ENCODE measurements at regions not wholly inside any gene's neighbourhood (a gene's known extent, or its start where the extent isn't known, plus 50 kb on each side); places are given as distances from the start of the nearest gene placed in this dataset.

DNA sequence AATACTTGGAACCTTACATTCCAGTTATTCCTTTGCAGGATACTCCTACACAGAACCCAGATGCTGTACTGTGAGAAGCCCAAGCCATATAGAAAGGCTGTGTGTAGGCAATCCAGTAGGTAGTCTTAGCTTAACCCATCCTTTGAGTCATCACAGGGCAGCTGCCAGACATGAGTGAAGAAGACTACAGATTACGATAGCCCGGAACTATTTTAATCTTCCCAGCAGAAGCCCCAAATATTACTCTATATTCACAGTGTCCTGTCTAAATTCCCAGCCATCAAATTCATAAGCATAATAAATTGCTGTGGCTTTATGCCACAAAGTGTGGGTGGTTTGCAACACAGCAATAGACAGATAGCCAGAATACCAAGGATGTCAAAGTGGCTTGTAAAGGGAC, 474.1 kb upstream of the STEAP1 start:
- TF ChIP-seq, protein P1, sequence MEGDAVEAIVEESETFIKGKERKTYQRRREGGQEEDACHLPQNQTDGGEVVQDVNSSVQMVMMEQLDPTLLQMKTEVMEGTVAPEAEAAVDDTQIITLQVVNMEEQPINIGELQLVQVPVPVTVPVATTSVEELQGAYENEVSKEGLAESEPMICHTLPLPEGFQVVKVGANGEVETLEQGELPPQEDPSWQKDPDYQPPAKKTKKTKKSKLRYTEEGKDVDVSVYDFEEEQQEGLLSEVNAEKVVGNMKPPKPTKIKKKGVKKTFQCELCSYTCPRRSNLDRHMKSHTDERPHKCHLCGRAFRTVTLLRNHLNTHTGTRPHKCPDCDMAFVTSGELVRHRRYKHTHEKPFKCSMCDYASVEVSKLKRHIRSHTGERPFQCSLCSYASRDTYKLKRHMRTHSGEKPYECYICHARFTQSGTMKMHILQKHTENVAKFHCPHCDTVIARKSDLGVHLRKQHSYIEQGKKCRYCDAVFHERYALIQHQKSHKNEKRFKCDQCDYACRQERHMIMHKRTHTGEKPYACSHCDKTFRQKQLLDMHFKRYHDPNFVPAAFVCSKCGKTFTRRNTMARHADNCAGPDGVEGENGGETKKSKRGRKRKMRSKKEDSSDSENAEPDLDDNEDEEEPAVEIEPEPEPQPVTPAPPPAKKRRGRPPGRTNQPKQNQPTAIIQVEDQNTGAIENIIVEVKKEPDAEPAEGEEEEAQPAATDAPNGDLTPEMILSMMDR (IDR thresholded peaks at IDR 0.05; ENCODE audit: insufficient read depth, low read length): no peak
- TF ChIP-seq, protein P2, sequence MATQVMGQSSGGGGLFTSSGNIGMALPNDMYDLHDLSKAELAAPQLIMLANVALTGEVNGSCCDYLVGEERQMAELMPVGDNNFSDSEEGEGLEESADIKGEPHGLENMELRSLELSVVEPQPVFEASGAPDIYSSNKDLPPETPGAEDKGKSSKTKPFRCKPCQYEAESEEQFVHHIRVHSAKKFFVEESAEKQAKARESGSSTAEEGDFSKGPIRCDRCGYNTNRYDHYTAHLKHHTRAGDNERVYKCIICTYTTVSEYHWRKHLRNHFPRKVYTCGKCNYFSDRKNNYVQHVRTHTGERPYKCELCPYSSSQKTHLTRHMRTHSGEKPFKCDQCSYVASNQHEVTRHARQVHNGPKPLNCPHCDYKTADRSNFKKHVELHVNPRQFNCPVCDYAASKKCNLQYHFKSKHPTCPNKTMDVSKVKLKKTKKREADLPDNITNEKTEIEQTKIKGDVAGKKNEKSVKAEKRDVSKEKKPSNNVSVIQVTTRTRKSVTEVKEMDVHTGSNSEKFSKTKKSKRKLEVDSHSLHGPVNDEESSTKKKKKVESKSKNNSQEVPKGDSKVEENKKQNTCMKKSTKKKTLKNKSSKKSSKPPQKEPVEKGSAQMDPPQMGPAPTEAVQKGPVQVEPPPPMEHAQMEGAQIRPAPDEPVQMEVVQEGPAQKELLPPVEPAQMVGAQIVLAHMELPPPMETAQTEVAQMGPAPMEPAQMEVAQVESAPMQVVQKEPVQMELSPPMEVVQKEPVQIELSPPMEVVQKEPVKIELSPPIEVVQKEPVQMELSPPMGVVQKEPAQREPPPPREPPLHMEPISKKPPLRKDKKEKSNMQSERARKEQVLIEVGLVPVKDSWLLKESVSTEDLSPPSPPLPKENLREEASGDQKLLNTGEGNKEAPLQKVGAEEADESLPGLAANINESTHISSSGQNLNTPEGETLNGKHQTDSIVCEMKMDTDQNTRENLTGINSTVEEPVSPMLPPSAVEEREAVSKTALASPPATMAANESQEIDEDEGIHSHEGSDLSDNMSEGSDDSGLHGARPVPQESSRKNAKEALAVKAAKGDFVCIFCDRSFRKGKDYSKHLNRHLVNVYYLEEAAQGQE (IDR thresholded peaks at IDR 0.05; ENCODE audit: insufficient replicate concordance, low read depth): no peak
- TF ChIP-seq POLR2AphosphoS5 (IDR thresholded peaks at IDR 0.05; ENCODE audit: low read depth): no peak
